Central memory CD4-positive, alpha-beta T cell (primary cell): ENCODE measurements at regions not wholly inside any gene's neighbourhood (a gene's known extent, or its start where the extent isn't known, plus 50 kb on each side); places are given as distances from the start of the nearest gene placed in this dataset.
"Not testable (repeated sequence)": the region's sequence is repeated elsewhere in the genome, so short reads cannot be mapped to it uniquely, and the experiment has no call there.

Experiments
- DNase-seq: peaks from one replicate; pipeline ENCODE4 v3.0.0; 2022

GRCh38 chr9:75628952-75629351, 261.5 kb upstream of the PCSK5 start:
- DNase-seq = no peak

DNA sequence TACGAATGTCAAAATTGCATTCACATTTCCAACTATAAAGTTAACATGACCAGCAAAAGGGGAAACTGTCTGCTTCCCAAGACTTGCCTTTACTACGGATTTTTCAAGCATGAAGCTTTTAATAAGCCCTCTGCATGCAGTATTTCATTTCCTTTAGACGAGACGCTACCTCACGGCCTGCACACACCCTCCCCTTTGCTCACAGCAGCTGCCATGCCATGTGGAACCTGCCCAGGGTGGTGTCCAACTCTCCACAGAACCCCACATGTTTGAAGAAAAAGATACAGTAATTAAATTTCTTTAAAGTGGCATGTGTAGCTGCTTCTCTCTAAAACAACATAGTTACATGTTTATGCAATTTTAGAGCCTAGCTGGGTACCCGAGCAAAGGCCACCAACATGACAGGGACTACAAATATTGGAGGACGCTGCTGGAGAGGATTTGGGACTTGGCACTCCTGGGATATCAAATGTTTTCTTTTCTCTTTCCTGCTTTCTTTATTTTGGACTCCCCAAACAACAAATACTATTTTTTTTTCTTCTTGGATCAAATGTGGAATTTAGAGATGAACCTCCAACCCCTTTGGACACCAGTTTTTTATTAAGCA, 256.9 kb upstream of the PCSK5 start:
- no peak for DNase-seq

DNA sequence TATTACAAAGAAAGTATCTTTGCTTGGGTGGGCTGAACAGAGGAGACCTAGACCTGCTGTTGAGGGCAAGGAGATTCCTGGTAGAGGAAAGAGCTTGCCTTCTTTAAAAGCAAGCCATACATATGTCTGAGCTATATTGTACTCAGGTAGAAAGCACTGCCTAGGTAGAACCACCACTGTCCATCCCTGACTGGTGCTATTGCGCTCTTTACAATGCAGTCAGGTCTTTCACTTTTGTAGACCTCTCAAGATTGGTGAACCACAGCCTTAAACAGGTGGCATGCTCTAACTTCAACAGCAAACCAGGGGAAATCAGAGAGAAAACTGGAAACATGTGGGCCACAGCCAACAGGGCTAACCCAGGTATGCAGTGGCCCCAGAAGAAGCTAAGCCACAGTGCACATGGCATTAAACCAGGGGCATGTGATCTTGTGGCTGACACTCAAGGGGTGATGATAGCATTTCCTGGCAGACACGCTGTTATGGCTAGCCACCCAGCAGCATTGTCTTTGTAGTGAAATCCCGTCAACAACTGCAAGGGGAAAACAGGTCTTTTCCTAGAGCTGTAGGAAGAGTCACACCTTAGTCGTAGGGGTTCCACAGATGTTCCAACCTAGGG, 253.9 kb upstream of the PCSK5 start:
- DNase-seq = no peak

- DNase-seq = no peak
These were observed 250.4 kb upstream of the PCSK5 start for GRCh38 chr9:75639971-75640610.

DNA sequence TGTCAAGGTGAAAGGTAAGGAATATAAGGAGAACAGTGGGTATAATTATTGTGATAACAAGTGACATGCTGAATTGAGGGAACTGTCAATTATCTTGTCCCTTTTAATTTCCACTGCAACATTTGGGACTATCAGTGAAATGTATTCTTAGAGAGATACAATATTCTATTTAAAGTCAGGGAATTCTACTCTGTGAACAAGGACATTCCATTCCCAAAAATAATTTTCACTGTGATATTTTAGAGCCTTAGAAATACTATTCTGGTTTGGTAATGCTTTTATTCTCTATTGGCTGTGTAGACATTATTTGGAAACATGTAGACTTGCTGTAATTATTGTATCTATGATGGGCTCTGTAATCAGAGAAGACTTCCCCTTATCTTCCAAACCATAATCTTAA, 248.0 kb upstream of the PCSK5 start:
- DNase-seq = no peak

- no peak for DNase-seq
These were observed 245.8 kb upstream of the PCSK5 start for GRCh38 chr9:75644649-75645048.

DNA sequence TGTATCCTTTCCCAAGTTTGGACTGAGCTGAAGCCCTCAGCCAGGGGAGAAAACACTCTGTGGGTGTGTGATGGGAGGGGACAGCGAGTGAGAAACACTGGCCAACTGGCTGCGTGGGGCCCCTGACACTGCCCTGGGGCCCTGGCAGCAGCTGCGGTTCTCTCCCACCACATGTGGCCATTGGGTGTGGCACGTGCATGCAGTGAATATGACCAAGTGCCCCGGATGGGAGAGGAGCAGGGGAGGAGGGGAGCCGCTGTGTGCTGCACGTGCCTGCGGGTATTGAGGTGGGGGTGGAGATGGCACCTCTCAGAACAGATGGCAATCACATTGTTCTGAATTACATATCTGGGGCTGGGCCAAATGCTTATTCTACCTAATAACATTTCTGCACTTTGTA, 242.4 kb upstream of the PCSK5 start:
- no peak for DNase-seq

DNA sequence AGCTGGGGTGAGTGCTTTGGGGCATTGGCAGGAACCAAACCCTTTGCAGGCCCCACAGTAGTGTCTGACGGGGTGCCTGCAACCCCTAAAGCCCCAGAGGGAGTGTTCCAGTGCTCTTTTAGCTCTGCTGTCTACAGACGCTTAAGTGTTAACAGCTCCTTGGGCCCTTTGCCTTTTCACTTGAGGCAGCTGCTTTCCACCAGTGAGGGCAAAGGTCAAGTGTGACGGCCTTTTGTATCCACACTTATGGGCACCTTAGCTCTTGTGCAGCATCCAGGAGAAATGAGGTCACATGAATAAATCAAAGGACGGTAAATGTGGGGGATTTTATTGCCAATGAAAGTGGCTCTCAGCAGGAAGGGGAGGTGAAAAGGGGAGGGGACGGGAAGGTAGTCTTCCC, 241.4 kb upstream of the PCSK5 start:
- no peak for DNase-seq

GRCh38 chr9:75651709-75652108, 238.8 kb upstream of the PCSK5 start:
- no peak for DNase-seq

DNA sequence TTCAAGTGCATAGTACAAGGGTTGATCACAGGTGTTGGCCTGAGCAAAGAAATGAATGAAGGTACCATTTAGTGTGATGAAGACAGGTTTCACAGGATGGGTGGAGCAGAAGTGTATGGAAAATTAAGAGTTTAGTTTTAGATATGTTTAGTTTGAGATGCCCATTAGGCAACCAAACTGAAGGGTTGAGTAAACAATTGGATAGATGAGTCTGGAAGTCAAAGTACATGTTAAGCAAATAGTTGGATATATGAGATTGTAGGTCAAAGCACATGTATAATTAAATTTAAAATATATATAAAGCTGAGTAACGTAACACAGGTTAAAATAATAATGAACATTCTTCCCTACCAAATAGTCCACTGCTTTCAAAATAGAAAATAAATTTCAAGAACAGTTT, 237.1 kb upstream of the PCSK5 start:
- DNase-seq = no peak

GRCh38 chr9:75653750-75654149, 236.7 kb upstream of the PCSK5 start:
- no peak for DNase-seq

DNA sequence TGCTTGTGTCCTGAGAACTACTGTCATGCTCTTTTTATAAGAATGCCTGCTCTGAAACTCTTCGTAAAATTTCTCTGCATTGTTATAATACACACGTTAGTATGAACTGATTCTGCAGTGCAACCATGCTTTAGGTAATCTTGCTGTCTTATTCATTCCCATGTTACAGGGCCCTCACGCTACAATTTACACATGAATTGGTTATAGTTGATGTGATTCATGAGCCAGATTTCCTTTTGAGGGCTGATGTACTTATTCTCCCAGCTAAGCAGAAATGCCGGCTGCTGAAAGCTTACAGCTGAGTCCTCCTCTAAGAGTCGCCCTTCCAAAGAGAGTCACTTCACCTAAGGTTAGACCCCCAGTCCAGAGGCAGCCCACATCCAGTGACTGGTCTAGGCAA, 233.5 kb upstream of the PCSK5 start:
- DNase-seq = no peak

DNA sequence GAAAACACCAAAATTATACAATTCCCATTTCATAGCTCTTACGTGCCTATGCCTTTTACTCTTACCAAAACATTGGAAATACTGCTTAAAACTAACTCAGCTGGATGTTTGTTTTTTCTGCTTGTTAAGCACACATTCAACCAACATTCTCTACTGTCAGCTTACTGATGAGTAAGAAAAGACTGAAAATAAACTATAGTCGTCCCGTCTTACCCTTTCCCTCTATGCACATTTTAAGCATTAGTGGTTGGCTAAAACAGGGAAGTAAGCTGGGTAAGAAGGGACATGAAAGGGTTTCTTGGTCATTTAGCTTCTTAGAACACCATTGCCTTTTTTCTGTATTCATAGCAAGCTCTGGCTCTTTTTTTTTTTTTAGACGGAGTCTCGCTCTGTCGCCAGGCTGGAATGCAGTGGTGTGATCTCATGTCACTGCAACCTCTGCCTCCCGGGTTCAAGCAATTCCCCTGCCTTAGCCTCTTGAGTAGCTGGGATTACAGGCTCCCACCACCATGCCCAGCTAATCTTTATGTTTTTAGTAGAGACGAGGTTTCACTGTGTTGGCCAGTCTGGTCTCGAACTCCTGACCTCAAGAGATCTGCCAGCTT, 232.1 kb upstream of the PCSK5 start:
- DNase-seq = no peak

DNA sequence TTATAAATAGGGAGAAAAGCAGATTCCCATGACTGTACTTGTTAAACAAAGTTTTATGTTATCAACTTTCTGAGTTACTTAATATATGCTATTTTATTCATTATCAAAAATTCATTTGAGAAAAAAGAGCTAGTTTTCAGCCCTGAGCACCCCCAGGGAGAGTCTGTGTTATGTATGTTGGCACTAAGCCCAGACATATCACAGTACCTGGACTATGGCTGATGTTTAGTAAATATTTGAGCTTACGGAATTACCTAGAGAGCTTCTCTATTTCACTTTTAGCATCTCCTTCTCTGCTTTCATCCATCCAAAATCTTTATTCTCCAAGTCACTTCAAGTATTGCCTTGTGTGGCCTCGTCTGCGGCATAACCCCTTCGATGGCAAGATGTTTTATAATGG, 225.9 kb upstream of the PCSK5 start:
- no peak for DNase-seq

DNA sequence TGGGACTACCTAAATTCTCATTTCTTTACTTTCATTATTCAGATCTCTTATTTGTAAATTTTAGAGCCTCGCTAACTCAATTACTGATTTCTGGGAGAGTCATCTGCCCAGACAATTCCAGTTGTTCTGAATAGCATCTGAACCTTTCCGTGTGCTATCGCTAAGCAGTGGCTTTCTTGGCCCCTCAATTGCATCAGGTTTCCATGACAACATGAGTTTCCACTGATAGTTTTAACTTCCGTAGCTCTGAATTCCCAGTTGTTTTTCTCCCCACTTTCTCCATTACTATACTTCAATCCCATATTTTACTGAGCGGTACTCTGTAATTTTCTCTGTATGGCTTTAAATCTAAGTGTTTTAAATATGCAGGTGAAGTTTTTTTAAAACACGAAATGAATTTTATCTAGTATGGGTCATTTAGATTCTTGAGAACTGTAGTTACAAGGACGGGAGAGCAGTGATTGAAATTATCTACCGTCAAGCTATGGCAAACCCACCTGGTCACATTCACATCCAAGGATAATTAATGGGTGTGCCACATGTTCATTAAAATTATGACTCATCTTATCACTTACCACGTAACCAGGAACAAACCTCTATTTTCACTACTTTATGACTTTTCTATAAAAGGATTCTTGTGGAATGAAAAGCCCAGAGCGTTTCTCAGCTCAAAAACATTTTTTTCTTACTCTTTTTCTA, 223.5 kb upstream of the PCSK5 start:
- DNase-seq = no peak

DNA sequence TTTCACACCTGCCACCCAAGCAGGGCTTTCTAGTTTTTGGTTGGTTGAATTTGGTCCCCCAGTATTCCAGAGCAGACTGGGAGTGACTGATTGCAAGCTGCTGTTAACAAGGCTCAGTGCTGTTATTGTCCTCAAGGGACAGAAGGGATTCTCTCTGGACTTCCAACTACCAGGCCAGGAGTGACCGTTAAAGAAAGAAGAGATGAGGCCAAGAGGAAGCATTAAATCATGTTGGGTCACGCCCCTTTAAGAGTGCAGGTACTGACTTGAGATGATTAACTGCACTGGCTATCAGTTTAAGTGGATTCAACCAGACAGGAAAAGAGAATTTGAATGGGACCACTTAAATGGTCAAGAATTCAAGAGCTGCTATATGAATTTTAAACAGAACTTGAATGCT, 220.8 kb upstream of the PCSK5 start:
- DNase-seq = no peak

DNA sequence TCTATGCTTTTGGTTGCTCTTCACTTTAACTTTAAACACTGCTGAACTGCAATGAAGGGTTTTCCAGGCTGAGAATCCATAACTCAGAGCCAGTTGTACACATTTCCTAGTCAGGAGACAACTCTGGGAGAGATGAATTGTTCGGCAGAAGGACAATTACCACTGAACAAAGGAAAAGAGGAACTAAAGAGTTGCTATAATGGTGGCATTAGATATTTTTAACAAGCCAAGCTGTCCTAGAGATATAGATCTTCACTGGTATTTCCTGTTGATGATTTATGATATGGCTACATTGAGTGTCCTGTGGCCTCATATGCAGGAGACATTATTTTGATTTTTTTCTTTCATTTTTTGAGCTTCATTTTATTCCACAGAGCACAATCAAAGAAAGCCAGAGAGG, 219.1 kb upstream of the PCSK5 start:
- DNase-seq = no peak

DNA sequence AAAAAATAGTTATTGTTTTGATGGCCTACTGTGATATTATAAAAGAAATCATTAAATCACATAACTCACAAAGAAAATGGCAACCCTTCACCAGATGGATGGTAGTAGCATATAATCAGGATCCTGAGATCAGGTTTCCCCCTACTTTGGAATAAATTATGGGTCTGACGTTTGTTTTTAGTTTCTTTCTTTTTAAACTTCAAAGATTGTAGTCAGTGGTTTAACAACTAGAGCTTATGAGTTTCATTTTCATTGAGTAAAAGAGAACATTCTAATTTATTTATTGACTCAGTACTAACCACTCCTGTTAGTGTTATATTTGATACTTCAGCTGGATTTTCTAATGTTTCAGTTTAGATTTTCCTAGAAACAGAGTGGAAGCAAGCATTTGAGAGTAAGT, 218.0 kb upstream of the PCSK5 start:
- DNase-seq = no peak

DNA sequence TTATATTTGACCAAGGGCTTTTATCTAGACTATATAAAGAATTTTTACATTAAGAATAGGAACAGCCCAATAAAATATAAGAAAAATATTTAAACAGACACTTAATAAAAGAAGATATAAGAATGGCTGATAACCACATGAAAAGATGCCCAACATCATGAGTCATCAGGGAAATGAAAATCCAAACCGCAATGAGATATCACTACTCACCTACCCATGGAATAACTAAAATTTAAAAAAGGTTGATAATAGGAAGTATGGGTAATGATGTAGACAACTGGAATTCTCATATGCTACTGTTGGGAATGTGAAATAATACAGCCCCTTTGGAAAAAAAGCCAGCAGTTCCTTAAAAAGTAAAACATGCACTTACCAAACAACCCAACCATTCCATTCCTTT, 206.9 kb upstream of the PCSK5 start:
- DNase-seq = no peak

GRCh38 chr9:75685062-75685461, 205.4 kb upstream of the PCSK5 start:
- no peak for DNase-seq

- no peak for DNase-seq
These were observed 203.0 kb upstream of the PCSK5 start for GRCh38 chr9:75687359-75687953.

DNA sequence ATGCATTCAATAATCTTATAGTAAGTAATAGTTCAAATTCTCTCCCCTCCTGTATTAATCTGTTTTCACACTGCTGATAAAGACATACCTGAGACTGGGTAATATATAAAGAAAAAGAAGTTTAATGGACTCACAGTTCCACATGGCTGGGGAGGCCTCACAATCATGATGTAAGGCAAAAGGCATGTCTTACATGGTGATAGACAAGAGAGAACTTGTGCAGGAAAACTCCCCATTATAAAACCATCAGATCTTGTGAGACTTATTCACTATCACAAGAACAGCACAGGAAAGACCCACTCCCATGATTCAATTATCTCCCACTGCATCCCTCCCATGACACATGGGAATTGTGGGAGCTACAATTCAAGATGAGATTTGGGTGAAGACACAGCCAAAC, 199.9 kb upstream of the PCSK5 start:
- not testable (repeated sequence) for DNase-seq

GRCh38 chr9:75691408-75691807, 199.1 kb upstream of the PCSK5 start:
- no peak for DNase-seq
